NB4 (cell line): ENCODE measurements at regions not wholly inside any gene's neighbourhood (a gene's known extent, or its start where the extent isn't known, plus 50 kb on each side); places are given as distances from the start of the nearest gene placed in this dataset.

Experiments used
- MYC ChIP-seq: IDR thresholded peaks from 2 replicates; pipeline ENCODE4 v1.6.1; 2011; ENCODE audit warnings: low read depth, low read length
- POLR2A ChIP-seq: IDR thresholded peaks from 2 replicates; pipeline ENCODE4 v1.6.1; 2011; ENCODE audit warnings: mild to moderate bottlenecking; ENCODE audit not compliant: insufficient read length; ENCODE audit errors: extremely low read depth
- TF ChIP-seq, protein P1 (sequence below): IDR thresholded peaks from one replicate; pipeline ENCODE4 v1.5.1; 2012; ENCODE audit warnings: low read depth, low read length
- TF ChIP-seq, protein P2 (sequence below): IDR thresholded peaks from 2 replicates; pipeline ENCODE4 v1.6.1; 2011; ENCODE audit warnings: low read depth, low read length

DNA sequence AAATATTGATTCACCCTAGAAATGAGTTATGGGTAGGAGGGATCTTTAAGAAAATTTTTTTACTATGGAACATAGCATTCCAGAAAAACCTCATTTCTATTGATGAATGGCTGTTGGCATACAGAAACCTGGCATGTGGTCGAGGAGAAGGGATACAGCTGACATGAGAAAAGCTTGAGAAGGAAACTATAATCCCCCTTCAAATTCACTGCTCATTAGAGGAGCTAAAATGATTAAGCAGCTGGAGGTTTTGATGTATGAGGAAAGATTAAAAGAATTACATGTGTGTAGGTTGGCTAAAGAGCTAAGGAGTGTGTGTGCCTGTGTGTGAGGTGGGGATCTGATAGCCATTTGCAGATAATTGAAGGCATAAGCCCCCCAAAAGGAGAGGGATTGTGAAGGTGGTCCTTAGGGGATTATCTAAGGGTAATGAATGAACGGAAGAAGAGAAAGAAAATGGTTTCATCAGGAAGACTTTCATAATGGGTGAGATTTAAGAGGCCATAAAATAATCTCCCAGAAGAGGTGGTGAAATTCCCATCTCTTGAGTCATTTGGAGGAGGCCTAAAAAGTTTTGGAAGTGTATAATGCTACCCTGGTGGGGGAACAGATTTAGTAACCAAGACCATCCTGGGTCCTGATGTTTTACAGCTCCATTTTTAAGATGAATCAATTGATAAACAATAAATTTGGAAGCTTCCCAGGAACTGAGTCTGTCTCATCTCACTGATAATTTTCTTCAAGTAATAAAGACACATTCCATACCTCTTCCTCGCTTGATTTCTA is 272.0 kb upstream of the HAND2 start:
- TF ChIP-seq POLR2A (no peak), MYC (no peak)
- TF ChIP-seq, protein P1, sequence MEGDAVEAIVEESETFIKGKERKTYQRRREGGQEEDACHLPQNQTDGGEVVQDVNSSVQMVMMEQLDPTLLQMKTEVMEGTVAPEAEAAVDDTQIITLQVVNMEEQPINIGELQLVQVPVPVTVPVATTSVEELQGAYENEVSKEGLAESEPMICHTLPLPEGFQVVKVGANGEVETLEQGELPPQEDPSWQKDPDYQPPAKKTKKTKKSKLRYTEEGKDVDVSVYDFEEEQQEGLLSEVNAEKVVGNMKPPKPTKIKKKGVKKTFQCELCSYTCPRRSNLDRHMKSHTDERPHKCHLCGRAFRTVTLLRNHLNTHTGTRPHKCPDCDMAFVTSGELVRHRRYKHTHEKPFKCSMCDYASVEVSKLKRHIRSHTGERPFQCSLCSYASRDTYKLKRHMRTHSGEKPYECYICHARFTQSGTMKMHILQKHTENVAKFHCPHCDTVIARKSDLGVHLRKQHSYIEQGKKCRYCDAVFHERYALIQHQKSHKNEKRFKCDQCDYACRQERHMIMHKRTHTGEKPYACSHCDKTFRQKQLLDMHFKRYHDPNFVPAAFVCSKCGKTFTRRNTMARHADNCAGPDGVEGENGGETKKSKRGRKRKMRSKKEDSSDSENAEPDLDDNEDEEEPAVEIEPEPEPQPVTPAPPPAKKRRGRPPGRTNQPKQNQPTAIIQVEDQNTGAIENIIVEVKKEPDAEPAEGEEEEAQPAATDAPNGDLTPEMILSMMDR, result no peak
- TF ChIP-seq, protein P2, sequence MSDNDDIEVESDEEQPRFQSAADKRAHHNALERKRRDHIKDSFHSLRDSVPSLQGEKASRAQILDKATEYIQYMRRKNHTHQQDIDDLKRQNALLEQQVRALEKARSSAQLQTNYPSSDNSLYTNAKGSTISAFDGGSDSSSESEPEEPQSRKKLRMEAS, result no peak
